Mucosa of descending colon (tissue), 3 donors: ENCODE measurements at regions not wholly inside any gene's neighbourhood (a gene's known extent, or its start where the extent isn't known, plus 50 kb on each side); places are given as distances from the start of the nearest gene placed in this dataset.

Experiments used
- ATAC-seq: fragments of 200-7000 bp; cut with Tn5 transposase; one replicate; pipeline ENCODE4 v1.9.1; 2020; ENCODE audit warnings: mild to moderate bottlenecking, moderate library complexity
- DNase-seq, 3 donors: peaks; one replicate each; pipeline ENCODE4 v3.0.0-alpha.2; 2020
- H3K36me3 ChIP-seq: fragments of 200-600 bp; one replicate; pipeline ENCODE4 v1.8.0; 2021; ENCODE audit warnings: low read depth, mild to moderate bottlenecking
- H3K4me1 ChIP-seq: fragments of 200-600 bp; one replicate; pipeline ENCODE4 v1.8.0; 2021; ENCODE audit warnings: low read depth, mild to moderate bottlenecking
- H3K4me3 ChIP-seq: fragments of 200-600 bp; one replicate; pipeline ENCODE4 v1.8.0; 2021; ENCODE audit warnings: mild to moderate bottlenecking
- H3K9me3 ChIP-seq: fragments of 200-600 bp; one replicate; pipeline ENCODE4 v1.8.0; 2021; ENCODE audit warnings: mild to moderate bottlenecking
- CTCF ChIP-seq: fragments of 200-600 bp; IDR thresholded peaks from one replicate; pipeline ENCODE4 v1.8.0; 2022; ENCODE audit warnings: antibody characterized with exemption, mild to moderate bottlenecking
- intact Hi-C, 2 donors: fragments of 100-400 bp; cut with DNase I in 1 of 2; cut with micrococcal nuclease in 1 of 2; formaldehyde crosslinking; loops; one replicate each; pipeline versions ENCODE4 v1.11.0 to v1.11.1; 2022; cut with DNase I, micrococcal nuclease
- donor health status: DM: no; HTN: no; CAD: no; lungs with moderate emphysema.
- donor health status: DM: no; HTN: no; CAD: no.
- donor health status: DM: no; HTN: yes; CAD: no.

GRCh38 chr10:4645836-4646235, 180.2 kb upstream of the AKR1E2 start:
- TF ChIP-seq CTCF = no peak
- DNase-seq (no peak), ATAC-seq (no peak)
- intact Hi-C loops = loop anchor here in 1 of 2 donors (10.0 kb wide), 1 partner anchor 131 kb away; no protein-coding TSS in a partner anchor
- H3K36me3 ChIP-seq = no peaks in the 10 kb centered on the region
- no peaks in the 10 kb centered on the region for H3K4me1 ChIP-seq
- no peak overlapping the region for H3K4me3 ChIP-seq
- H3K9me3 ChIP-seq = no peaks in the 10 kb centered on the region

- Histone ChIP-seq H3K4me3 (no peak overlapping the region), H3K9me3 (no peaks in the 10 kb centered on the region), H3K36me3 (no peaks in the 10 kb centered on the region), H3K4me1 (no peaks in the 10 kb centered on the region)
- TF ChIP-seq CTCF = no peak
- no peak for ATAC-seq
- no peak for DNase-seq
- intact Hi-C loops = loop anchor here in 1 of 2 donors (10.0 kb wide), 1 partner anchor 129 kb away; no protein-coding TSS in a partner anchor
Measured at GRCh38 chr10:4643471-4643870, 182.5 kb upstream of the AKR1E2 start.

DNA sequence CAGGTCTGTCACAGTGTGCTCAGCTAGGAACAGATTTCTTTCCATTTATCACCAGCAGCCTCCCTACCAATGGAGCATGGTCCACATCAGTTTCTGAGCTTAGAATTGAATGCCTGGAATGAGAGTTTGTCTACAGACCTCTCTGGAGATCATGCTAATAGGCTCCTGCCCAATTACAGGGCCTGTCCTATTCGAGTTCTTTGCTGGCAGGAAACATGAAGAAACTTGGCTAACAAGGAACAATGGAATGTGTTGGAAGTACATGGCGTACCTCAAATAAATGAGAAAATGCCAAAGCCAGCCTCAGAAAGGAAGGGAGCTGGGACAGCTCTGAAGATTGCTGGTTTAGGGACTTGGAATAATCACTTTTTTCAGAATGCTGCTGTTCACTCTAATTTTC, 186.0 kb upstream of the AKR1E2 start:
- Histone ChIP-seq H3K9me3 (no peaks in the 10 kb centered on the region), H3K36me3 (no peaks in the 10 kb centered on the region), H3K4me3 (no peak overlapping the region), H3K4me1 (no peaks in the 10 kb centered on the region)
- intact Hi-C loops = loop anchor here in 1 of 2 donors (10.0 kb wide), 1 partner anchor 125 kb away; no protein-coding TSS in a partner anchor
- no peak for TF ChIP-seq CTCF
- no peak for ATAC-seq
- no peak for DNase-seq

GRCh38 chr10:4638099-4638498, 187.9 kb upstream of the AKR1E2 start:
- DNase-seq (no peak), ATAC-seq (no peak)
- no peaks in the 10 kb centered on the region for H3K36me3 ChIP-seq
- no peaks in the 10 kb centered on the region for H3K9me3 ChIP-seq
- TF ChIP-seq CTCF = no peak
- no peak overlapping the region for H3K4me3 ChIP-seq
- H3K4me1 ChIP-seq = no peaks in the 10 kb centered on the region
- intact Hi-C loops = no loop called here

GRCh38 chr10:4637657-4638056, 188.3 kb upstream of the AKR1E2 start:
- Histone ChIP-seq H3K4me3 (no peak overlapping the region), H3K36me3 (no peaks in the 10 kb centered on the region), H3K4me1 (no peaks in the 10 kb centered on the region), H3K9me3 (no peaks in the 10 kb centered on the region)
- intact Hi-C loops = no loop called here
- DNase-seq = no peak
- no peak for TF ChIP-seq CTCF
- no peak for ATAC-seq

DNA sequence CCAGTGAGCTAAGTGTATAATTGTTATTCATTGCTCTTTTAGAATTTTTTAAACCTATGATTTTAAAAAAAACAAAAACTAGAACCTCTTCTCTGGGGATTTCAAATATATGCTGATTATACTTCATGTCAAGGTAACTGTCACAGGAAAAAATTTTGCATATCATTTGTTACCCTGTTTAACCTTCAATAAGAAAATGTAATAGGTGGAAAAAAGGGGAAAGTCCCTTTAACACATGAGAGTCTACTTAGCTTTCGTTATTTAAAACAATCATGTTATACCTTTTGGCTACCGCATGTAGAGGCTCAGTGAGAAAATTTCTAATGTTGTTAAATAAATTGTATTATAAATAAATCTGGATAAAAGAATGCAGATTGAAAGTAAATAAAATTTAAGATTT, 190.1 kb upstream of the AKR1E2 start:
- no peaks in the 10 kb centered on the region for H3K4me1 ChIP-seq
- H3K36me3 ChIP-seq = no peaks in the 10 kb centered on the region
- no peak overlapping the region for H3K4me3 ChIP-seq
- TF ChIP-seq CTCF = no peak
- no peak for DNase-seq
- ATAC-seq = no peak
- intact Hi-C loops = no loop called here
- no peaks in the 10 kb centered on the region for H3K9me3 ChIP-seq
